Tibial nerve (tissue), 3 donors: ENCODE measurements at regions not wholly inside any gene's neighbourhood (a gene's known extent, or its start where the extent isn't known, plus 50 kb on each side); places are given as distances from the start of the nearest gene placed in this dataset.

Experiments used
- POLR2A ChIP-seq, 2 donors: fragments of 450-650 bp; IDR thresholded peaks; one replicate each; pipeline ENCODE4 v1.6.1; 2017; ENCODE audit warnings: antibody characterized with exemption in 2 of 2, mild to moderate bottlenecking in 2 of 2, moderate library complexity in 2 of 2
- TF ChIP-seq, protein P1 (sequence below), 5 experiments: fragments of 200-600 bp in 3 of 5; fragments of 450-650 bp in 2 of 5; sonication (generic) in 3 of 5; IDR thresholded peaks; one replicate each; pipeline ENCODE4 v1.5.1; 2016 to 2019; ENCODE audit warnings: antibody characterized with exemption in 5 of 5, mild to moderate bottlenecking in 3 of 5, moderate library complexity in 2 of 5

DNA sequence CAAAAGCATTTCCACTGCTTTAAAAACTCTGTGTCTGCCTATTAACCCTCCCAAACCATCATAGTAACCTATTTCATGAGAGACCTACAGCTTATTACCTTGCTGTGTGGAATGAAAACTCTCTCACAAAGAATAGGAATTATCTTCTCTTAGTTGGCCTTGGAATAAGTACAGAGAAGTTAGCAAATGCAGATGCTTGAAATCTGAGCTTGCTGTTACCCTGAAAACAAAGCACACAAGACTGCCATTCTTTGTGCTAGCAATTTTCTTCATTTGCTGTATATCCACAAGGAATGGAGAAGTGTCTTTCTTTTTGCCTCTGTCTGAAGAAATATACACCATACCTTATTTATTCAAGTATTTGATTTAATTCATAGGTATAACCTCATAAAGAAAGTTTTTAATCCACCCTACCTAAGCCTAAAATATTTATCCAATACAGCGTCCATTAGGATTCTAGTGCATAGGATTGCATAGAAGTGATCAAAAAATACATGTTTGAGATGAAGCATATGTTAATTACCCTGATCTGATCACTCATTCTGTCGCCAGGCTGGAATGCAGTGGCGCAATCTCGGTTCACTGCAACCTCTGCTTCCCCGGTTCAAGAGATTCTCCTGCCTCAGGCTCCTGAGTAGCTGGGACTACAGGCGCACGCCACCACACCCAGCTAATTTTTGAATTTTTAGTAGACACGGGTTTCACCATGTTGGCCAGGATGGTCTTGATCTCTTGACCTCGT is 451.1 kb downstream of the LTN1 start:
- no peak for TF ChIP-seq POLR2A (IDR thresholded peaks at IDR 0.05)
- TF ChIP-seq, protein P1, sequence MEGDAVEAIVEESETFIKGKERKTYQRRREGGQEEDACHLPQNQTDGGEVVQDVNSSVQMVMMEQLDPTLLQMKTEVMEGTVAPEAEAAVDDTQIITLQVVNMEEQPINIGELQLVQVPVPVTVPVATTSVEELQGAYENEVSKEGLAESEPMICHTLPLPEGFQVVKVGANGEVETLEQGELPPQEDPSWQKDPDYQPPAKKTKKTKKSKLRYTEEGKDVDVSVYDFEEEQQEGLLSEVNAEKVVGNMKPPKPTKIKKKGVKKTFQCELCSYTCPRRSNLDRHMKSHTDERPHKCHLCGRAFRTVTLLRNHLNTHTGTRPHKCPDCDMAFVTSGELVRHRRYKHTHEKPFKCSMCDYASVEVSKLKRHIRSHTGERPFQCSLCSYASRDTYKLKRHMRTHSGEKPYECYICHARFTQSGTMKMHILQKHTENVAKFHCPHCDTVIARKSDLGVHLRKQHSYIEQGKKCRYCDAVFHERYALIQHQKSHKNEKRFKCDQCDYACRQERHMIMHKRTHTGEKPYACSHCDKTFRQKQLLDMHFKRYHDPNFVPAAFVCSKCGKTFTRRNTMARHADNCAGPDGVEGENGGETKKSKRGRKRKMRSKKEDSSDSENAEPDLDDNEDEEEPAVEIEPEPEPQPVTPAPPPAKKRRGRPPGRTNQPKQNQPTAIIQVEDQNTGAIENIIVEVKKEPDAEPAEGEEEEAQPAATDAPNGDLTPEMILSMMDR (IDR thresholded peaks at IDR 0.05): no peak
